Immature natural killer cell (primary cell): ENCODE measurements at regions not wholly inside any gene's neighbourhood (a gene's known extent, or its start where the extent isn't known, plus 50 kb on each side); places are given as distances from the start of the nearest gene placed in this dataset.
A peak's percentile ranks its signal among the peaks of the same experiment; 100 is the strongest.

ENCODE experiments used
- DNase-seq, 3 donors: peaks; one replicate each; pipeline ENCODE4 v3.0.0; 2022; ENCODE audit warnings: mixed read lengths in 1 of 3
- H3K27ac Mint-ChIP-seq, 6 donors: one replicate each; pipeline ENCODE4 v1.8.0; 2020; ENCODE audit warnings: mixed read lengths in 6 of 6, mild to moderate bottlenecking in 5 of 6, inconsistent platforms in 4 of 6, moderate library complexity in 3 of 6
- H3K27me3 Mint-ChIP-seq, 3 donors: one replicate each; pipeline ENCODE4 v1.8.0; 2020 to 2021; ENCODE audit warnings: low read depth in 3 of 3, mild to moderate bottlenecking in 3 of 3, mixed read lengths in 3 of 3, moderate library complexity in 3 of 3, inconsistent platforms in 1 of 3
- H3K36me3 Mint-ChIP-seq, 3 donors: one replicate each; pipeline ENCODE4 v1.8.0; 2020; ENCODE audit warnings: mixed read lengths in 3 of 3, inconsistent platforms in 2 of 3, mild to moderate bottlenecking in 2 of 3
- H3K4me1 Mint-ChIP-seq, 2 donors: one replicate each; pipeline ENCODE4 v1.8.0; 2020; ENCODE audit warnings: inconsistent platforms in 2 of 2, mild to moderate bottlenecking in 2 of 2, mixed read lengths in 2 of 2, moderate library complexity in 1 of 2
- H3K4me3 Mint-ChIP-seq, 5 donors: one replicate each; pipeline ENCODE4 v1.8.0; 2020; ENCODE audit warnings: mild to moderate bottlenecking in 5 of 5, mixed read lengths in 5 of 5, inconsistent platforms in 3 of 5, moderate library complexity in 3 of 5
- H3K9me3 Mint-ChIP-seq, 6 donors: one replicate each; pipeline ENCODE4 v1.8.0; 2020; ENCODE audit warnings: mild to moderate bottlenecking in 6 of 6, mixed read lengths in 6 of 6, inconsistent platforms in 4 of 6, moderate library complexity in 3 of 6

GRCh38 chr4:125739760-125740159 is 425.0 kb downstream of the FAT4 start:
- Mint-ChIP-seq H3K4me3 (no peak overlapping the region), H3K9me3 (no peaks in the 10 kb centered on the region), H3K27me3 (peaks cover 0 to 3% (median 2%) of the 10 kb centered on the region in 3 donors), H3K27ac (no peak overlapping the region), H3K36me3 (no peaks in the 10 kb centered on the region), H3K4me1 (no peaks in the 10 kb centered on the region)
- no peak for DNase-seq

GRCh38 chr4:125741825-125742452 is 427.2 kb downstream of the FAT4 start:
- H3K4me3 Mint-ChIP-seq, result no peak overlapping the region
- no peaks in the 10 kb centered on the region for H3K36me3 Mint-ChIP-seq
- no peaks in the 10 kb centered on the region for H3K9me3 Mint-ChIP-seq
- no peak overlapping the region for H3K27ac Mint-ChIP-seq
- peaks cover 2 to 6% (median 2%) of the 10 kb centered on the region in 3 donors for H3K27me3 Mint-ChIP-seq
- DNase-seq, result peak; percentile 10 to 34 (median 22)
- no peaks in the 10 kb centered on the region for H3K4me1 Mint-ChIP-seq

GRCh38 chr4:125744891-125745364 is 430.2 kb downstream of the FAT4 start:
- H3K4me1 Mint-ChIP-seq, result no peaks in the 10 kb centered on the region
- peaks cover 3 to 6% (median 6%) of the 10 kb centered on the region in 3 donors for H3K27me3 Mint-ChIP-seq
- no peaks in the 10 kb centered on the region for H3K36me3 Mint-ChIP-seq
- peaks cover 0 to 2% (median 0%) of the 10 kb centered on the region in 6 donors for H3K9me3 Mint-ChIP-seq
- DNase-seq, result no peak
- no peak overlapping the region for H3K27ac Mint-ChIP-seq
- H3K4me3 Mint-ChIP-seq, result no peak overlapping the region

GRCh38 chr4:125749354-125749753 is 434.6 kb downstream of the FAT4 start:
- Mint-ChIP-seq H3K27me3 (peaks cover 4 to 6% (median 5%) of the 10 kb centered on the region in 3 donors), H3K9me3 (peaks cover 0 to 2% (median 0%) of the 10 kb centered on the region in 6 donors), H3K27ac (no peak overlapping the region), H3K4me1 (no peaks in the 10 kb centered on the region), H3K4me3 (no peak overlapping the region), H3K36me3 (no peaks in the 10 kb centered on the region)
- DNase-seq, result no peak

- no peak overlapping the region for H3K4me3 Mint-ChIP-seq
- H3K27me3 Mint-ChIP-seq, result peaks cover 4 to 6% (median 5%) of the 10 kb centered on the region in 3 donors
- H3K27ac Mint-ChIP-seq, result no peak overlapping the region
- no peaks in the 10 kb centered on the region for H3K4me1 Mint-ChIP-seq
- no peaks in the 10 kb centered on the region for H3K36me3 Mint-ChIP-seq
- peaks cover 0 to 2% (median 0%) of the 10 kb centered on the region in 6 donors for H3K9me3 Mint-ChIP-seq
- no peak for DNase-seq
These were observed 435.6 kb downstream of the FAT4 start for GRCh38 chr4:125750399-125750798.

DNA sequence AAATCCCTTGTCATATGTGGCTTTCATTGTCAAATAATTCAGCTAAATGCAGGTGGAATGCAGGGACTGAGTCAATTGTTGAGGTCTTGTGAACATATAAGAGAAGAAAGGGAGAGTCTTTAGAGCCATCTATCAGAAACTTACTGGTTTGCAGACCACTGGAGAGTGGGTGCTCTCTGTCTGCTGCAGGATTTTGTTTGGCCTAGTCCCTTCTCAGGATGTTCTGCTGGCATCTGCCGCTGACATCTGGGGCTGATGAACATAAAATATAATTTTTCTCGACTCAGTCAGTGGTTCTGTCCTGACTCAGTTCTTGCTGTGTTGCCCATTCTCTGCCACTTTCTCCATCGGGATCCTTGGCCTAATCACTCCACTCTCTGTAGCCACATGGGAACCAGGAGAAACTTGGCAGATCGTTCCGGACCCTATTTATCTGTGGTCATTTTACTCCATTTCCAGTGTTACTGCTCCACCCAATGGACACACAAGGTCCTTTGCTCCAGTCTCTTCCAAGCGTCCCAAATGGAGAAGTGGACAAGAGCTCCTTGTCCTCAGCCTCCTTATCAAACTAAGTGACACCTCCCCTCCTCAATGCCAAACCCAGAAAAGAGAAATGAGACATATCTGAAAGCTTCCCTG is 436.2 kb downstream of the FAT4 start:
- Mint-ChIP-seq H3K4me3 (no peak overlapping the region), H3K36me3 (no peaks in the 10 kb centered on the region), H3K27ac (no peak overlapping the region), H3K4me1 (no peaks in the 10 kb centered on the region), H3K9me3 (peaks cover 0 to 2% (median 0%) of the 10 kb centered on the region in 6 donors), H3K27me3 (peaks cover 2 to 4% (median 4%) of the 10 kb centered on the region in 3 donors)
- no peak for DNase-seq

- no peak overlapping the region for H3K27ac Mint-ChIP-seq
- no peaks in the 10 kb centered on the region for H3K4me1 Mint-ChIP-seq
- H3K4me3 Mint-ChIP-seq, result no peak overlapping the region
- no peaks in the 10 kb centered on the region for H3K9me3 Mint-ChIP-seq
- DNase-seq, result no peak
- no peaks in the 10 kb centered on the region for H3K27me3 Mint-ChIP-seq
- H3K36me3 Mint-ChIP-seq, result no peaks in the 10 kb centered on the region
These were observed 443.7 kb downstream of the FAT4 start for GRCh38 chr4:125758438-125758837.

- Mint-ChIP-seq H3K4me1 (no peaks in the 10 kb centered on the region), H3K27ac (no peak overlapping the region), H3K27me3 (peaks cover 0 to 2% (median 2%) of the 10 kb centered on the region in 3 donors), H3K4me3 (no peak overlapping the region), H3K9me3 (no peaks in the 10 kb centered on the region), H3K36me3 (no peaks in the 10 kb centered on the region)
- no peak for DNase-seq
These were observed 445.6 kb downstream of the FAT4 start for GRCh38 chr4:125760201-125760819.

DNA sequence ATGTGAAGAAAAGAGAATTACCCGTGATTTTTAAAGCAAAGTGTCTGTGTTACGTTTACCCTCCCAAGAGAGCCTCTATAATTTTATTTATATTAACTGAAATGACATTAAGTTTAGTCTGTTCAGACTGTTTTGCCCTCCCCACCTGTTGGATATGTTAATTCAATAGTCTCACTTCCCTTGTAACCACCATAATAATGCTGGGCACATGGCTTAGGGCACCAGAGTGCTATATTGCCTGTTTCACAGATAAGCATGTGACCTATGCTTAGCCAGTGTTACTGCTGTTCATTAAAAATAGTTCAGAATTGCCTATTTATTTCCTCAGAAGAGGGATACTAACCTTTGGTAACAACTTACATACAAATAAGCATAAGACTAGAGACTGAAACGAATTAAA is 446.2 kb downstream of the FAT4 start:
- no peaks in the 10 kb centered on the region for H3K4me1 Mint-ChIP-seq

DNA sequence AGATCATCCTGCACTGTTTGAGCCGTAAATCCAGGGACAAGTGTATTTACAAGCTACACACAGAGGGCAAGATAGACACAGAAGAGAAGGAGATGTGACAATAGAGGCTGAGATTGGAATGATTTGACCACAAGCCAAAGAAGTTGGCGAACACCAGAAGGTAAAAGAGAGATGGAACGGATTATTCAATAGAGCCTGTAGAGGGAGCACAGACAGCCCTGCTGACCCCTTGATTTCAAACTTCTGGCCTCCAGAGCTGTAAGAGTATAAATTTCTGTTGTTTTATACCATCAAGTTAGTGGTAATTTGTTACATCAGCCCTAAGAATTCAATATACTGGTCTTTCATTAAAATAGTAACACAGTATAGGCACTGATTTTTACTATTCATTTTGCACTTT is 447.8 kb downstream of the FAT4 start:
- H3K27me3 Mint-ChIP-seq, result peaks cover 2% of the 10 kb centered on the region in 3 donors
- H3K36me3 Mint-ChIP-seq, result no peaks in the 10 kb centered on the region

More for the DNA sequence above, 446.2 kb downstream of the FAT4 start:
- no peak overlapping the region for H3K4me3 Mint-ChIP-seq
- no peaks in the 10 kb centered on the region for H3K9me3 Mint-ChIP-seq
- H3K27me3 Mint-ChIP-seq, result peaks cover 0 to 2% (median 2%) of the 10 kb centered on the region in 3 donors
- no peaks in the 10 kb centered on the region for H3K36me3 Mint-ChIP-seq
- no peak overlapping the region for H3K27ac Mint-ChIP-seq
- DNase-seq, result no peak

DNA sequence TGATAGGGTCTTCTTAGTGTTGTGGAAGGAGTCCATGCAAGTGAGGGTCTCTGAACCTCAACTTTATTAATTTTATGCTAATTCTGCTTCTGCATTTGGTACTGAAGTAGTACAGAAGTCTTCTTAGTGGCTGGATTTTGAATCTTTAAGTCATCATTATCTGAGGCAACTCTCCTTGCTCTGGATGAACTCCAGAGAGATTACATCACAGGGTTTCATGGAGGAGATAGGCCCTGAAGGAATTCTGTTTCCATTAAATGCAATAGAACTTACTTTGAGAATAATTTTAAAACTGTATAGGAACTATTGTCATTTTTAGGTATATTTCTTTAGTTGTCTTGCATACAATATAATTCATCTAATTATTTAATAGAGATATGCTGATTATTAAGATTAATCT is 451.2 kb downstream of the FAT4 start:
- no peak for DNase-seq
- peaks cover 0 to 2% (median 0%) of the 10 kb centered on the region in 6 donors for H3K9me3 Mint-ChIP-seq
- H3K27me3 Mint-ChIP-seq, result peaks cover 2 to 4% (median 2%) of the 10 kb centered on the region in 3 donors
- H3K27ac Mint-ChIP-seq, result no peak overlapping the region
- H3K36me3 Mint-ChIP-seq, result no peaks in the 10 kb centered on the region
- H3K4me1 Mint-ChIP-seq, result no peaks in the 10 kb centered on the region
- no peak overlapping the region for H3K4me3 Mint-ChIP-seq

More for the DNA sequence above, 447.8 kb downstream of the FAT4 start:
- H3K9me3 Mint-ChIP-seq, result no peaks in the 10 kb centered on the region
- DNase-seq, result no peak
- H3K27ac Mint-ChIP-seq, result no peak overlapping the region
- no peak overlapping the region for H3K4me3 Mint-ChIP-seq
- H3K4me1 Mint-ChIP-seq, result no peaks in the 10 kb centered on the region

- peaks cover 0 to 5% (median 3%) of the 10 kb centered on the region in 3 donors for H3K27me3 Mint-ChIP-seq
- DNase-seq, result no peak
- H3K36me3 Mint-ChIP-seq, result no peaks in the 10 kb centered on the region
- H3K27ac Mint-ChIP-seq, result no peak overlapping the region
- H3K9me3 Mint-ChIP-seq, result peaks cover 0 to 5% (median 0%) of the 10 kb centered on the region in 6 donors
- no peak overlapping the region for H3K4me3 Mint-ChIP-seq
- no peaks in the 10 kb centered on the region for H3K4me1 Mint-ChIP-seq
These were observed 456.2 kb downstream of the FAT4 start for GRCh38 chr4:125770814-125771398.

DNA sequence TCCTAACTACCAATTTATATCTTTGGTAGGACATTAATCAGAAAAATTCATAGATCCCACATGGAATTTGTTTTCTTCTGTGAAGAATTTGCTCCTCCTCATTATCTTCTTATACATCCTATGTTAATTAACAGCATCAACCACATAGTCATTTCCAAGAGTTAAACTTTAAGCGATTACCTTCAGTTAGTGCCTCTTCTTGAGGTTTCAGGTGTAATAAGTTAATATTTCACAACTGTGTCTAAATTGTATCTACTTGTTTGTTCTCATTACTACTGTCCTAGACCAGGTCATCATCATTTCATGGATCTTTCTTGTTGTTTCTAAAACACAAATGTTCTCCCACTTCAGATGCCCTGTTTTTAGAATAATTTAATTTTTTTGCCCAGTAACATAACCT is 457.9 kb downstream of the FAT4 start:
- H3K27ac Mint-ChIP-seq, result no peak overlapping the region
- H3K4me3 Mint-ChIP-seq, result no peak overlapping the region
- peaks cover 1 to 5% (median 2%) of the 10 kb centered on the region in 3 donors for H3K27me3 Mint-ChIP-seq
- no peaks in the 10 kb centered on the region for H3K36me3 Mint-ChIP-seq
- no peaks in the 10 kb centered on the region for H3K4me1 Mint-ChIP-seq
- DNase-seq, result no peak
- H3K9me3 Mint-ChIP-seq, result peaks cover 0 to 9% (median 0%) of the 10 kb centered on the region in 6 donors

GRCh38 chr4:125773502-125773901 is 458.7 kb downstream of the FAT4 start:
- no peaks in the 10 kb centered on the region for H3K36me3 Mint-ChIP-seq
- H3K27me3 Mint-ChIP-seq, result peaks cover 1 to 3% (median 2%) of the 10 kb centered on the region in 3 donors
- no peaks in the 10 kb centered on the region for H3K4me1 Mint-ChIP-seq
- DNase-seq, result no peak
- no peak overlapping the region for H3K4me3 Mint-ChIP-seq
- H3K27ac Mint-ChIP-seq, result no peak overlapping the region
- peaks cover 0 to 9% (median 0%) of the 10 kb centered on the region in 6 donors for H3K9me3 Mint-ChIP-seq
